ENCODE measurements at regions not wholly inside any gene's neighbourhood (a gene's known extent, or its start where the extent isn't known, plus 50 kb on each side); places are given as distances from the start of the nearest gene placed in this dataset.

GRCh38 chr10:2342206-2342605 is 604.9 kb upstream of the ADARB2 start:
- no peak for TF ChIP-seq CTCF (IDR thresholded peaks at IDR 0.05; ENCODE audit: insufficient read depth, low read length, poor library complexity, severe bottlenecking)
- TF ChIP-seq EZH2phosphoT487 (conservative IDR thresholded peaks at IDR 0.05; ENCODE audit: low read length), result no peak

All from SU-DHL-6 (cell line).